ENCODE measurements at regions not wholly inside any gene's neighbourhood (a gene's known extent, or its start where the extent isn't known, plus 50 kb on each side); places are given as distances from the start of the nearest gene placed in this dataset.

DNA sequence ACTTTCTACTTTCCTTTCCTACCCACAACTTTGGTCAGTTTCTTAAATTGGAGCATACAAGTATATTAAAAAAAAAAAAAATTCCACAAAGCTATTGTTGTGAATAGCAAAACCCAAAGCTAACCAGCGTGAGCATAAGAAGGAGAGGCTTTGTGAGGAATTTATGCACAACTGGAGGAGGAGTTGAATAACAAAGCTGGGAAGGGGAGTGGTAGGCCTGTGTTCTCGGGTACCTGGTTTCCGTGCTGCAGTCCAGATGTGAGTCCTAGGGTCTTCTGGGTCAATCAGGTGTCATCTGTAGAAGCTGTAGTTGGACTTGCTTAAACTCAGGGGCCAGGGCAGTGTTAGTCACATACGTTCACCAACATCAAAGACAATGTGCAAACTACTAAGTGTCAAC is 422.5 kb upstream of the SGCG start:
- no peaks in the 10 kb centered on the region for H4K20me1 ChIP-seq (ENCODE audit: insufficient read depth)
- H3K9me2 ChIP-seq: no peaks in the 10 kb centered on the region
- CTCF ChIA-PET: interaction anchor here (0.8 to 3.4 kb wide), 6 partner anchors 9 to 1120 kb away, joined by 3 to 14 read pairs (median 3); no protein-coding TSS in a partner anchor
- DNase-seq: no peak
- no peaks in the 10 kb centered on the region for H3K79me2 ChIP-seq (ENCODE audit: insufficient read depth)
- H3F3A ChIP-seq (replicated peaks; ENCODE audit: insufficient read depth): no peaks in the 10 kb centered on the region
- POLR2A ChIA-PET: no interaction called here
- H3K4me2 ChIP-seq: no peak overlapping the region
- WGBS (ENCODE audit: low lambda C conversion rate): 8% methylated on average over 4 of the region's 4 CpGs
- no peaks in the 10 kb centered on the region; the same call in 1 of the 2 replicates for H3K27me3 ChIP-seq (ENCODE audit: insufficient read depth)
- no peak overlapping the region for H3K27ac ChIP-seq (ENCODE audit: low read depth in 2 of 2, low read length in 1 of 2)
- H2AFZ ChIP-seq (ENCODE audit: low read depth): no peak overlapping the region
- no peaks in the 10 kb centered on the region for H3K4me1 ChIP-seq (ENCODE audit: control insufficient read depth in 1 of 2, insufficient read depth in 2 of 2, low read depth in 1 of 2, low read length in 1 of 2)
- no peaks in the 10 kb centered on the region for H3K36me3 ChIP-seq (replicated peaks in 1 of 2; ENCODE audit: control insufficient read depth in 1 of 2, insufficient read depth in 2 of 2, low read length in 1 of 2)
- TF ChIP-seq RXRA (IDR thresholded peaks at IDR 0.05; ENCODE audit: borderline replicate concordance, low read depth): no peak
- TF ChIP-seq MXI1 (IDR thresholded peaks at IDR 0.05; ENCODE audit: low read depth, low read length): no peak
- TF ChIP-seq MEF2A (IDR thresholded peaks at IDR 0.05; ENCODE audit: borderline replicate concordance, low read depth): no peak
- no peak for TF ChIP-seq TCF12 (IDR thresholded peaks at IDR 0.05)
- TF ChIP-seq, protein P1, sequence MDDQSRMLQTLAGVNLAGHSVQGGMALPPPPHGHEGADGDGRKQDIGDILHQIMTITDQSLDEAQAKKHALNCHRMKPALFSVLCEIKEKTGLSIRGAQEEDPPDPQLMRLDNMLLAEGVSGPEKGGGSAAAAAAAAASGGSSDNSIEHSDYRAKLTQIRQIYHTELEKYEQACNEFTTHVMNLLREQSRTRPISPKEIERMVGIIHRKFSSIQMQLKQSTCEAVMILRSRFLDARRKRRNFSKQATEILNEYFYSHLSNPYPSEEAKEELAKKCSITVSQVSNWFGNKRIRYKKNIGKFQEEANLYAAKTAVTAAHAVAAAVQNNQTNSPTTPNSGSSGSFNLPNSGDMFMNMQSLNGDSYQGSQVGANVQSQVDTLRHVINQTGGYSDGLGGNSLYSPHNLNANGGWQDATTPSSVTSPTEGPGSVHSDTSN (IDR thresholded peaks at IDR 0.05): no peak
- TF ChIP-seq FOXJ3 (CRISPR knock-in tag; IDR thresholded peaks at IDR 0.05): no peak
- no peak for TF ChIP-seq RCOR1 (IDR thresholded peaks at IDR 0.05; ENCODE audit: low read length)
- TF ChIP-seq CHD2 (IDR thresholded peaks at IDR 0.05; ENCODE audit: low read length, partially characterized antibody): no peak
- TF ChIP-seq FOSL2 (IDR thresholded peaks at IDR 0.05; ENCODE audit: borderline replicate concordance, low read depth): no peak
- no peak for TF ChIP-seq EP300 (IDR thresholded peaks at IDR 0.05; ENCODE audit: borderline replicate concordance in 1 of 2, low read depth in 1 of 2, low read length in 1 of 2)
- no peak for TF ChIP-seq MAX (IDR thresholded peaks at IDR 0.05; ENCODE audit: low read depth)
- no peak for TF ChIP-seq RAD21 (IDR thresholded peaks at IDR 0.05; ENCODE audit: low read length)
- TF ChIP-seq ELF1 (IDR thresholded peaks at IDR 0.05): no peak
- no peak overlapping the region for H3K9ac ChIP-seq
- no peaks in the 10 kb centered on the region for H3K9me3 ChIP-seq
- H3K4me3 ChIP-seq (ENCODE audit: low read depth in 2 of 2, low read length in 1 of 2): no peak overlapping the region

GRCh38 chr13:22761709-22762108 is 419.1 kb upstream of the SGCG start:
- H3K27ac ChIP-seq (ENCODE audit: low read depth in 2 of 2, low read length in 1 of 2): no peak overlapping the region
- 32% methylated on average over 5 of the region's 5 CpGs for WGBS (ENCODE audit: low lambda C conversion rate)
- no peak overlapping the region for H3K9ac ChIP-seq
- no peaks in the 10 kb centered on the region for H3K9me2 ChIP-seq
- CTCF ChIA-PET: no interaction called here
- no peak overlapping the region for H2AFZ ChIP-seq (ENCODE audit: low read depth)
- no peaks in the 10 kb centered on the region for H3K79me2 ChIP-seq (ENCODE audit: insufficient read depth)
- POLR2A ChIA-PET: no interaction called here
- H3F3A ChIP-seq (replicated peaks; ENCODE audit: insufficient read depth): no peaks in the 10 kb centered on the region
- no peak overlapping the region for H3K4me2 ChIP-seq
- H3K27me3 ChIP-seq (ENCODE audit: insufficient read depth): no peaks in the 10 kb centered on the region; the same call in 1 of the 2 replicates
- no peaks in the 10 kb centered on the region for H3K36me3 ChIP-seq (replicated peaks in 1 of 2; ENCODE audit: control insufficient read depth in 1 of 2, insufficient read depth in 2 of 2, low read length in 1 of 2)
- DNase-seq: no peak
- H3K4me3 ChIP-seq (ENCODE audit: low read depth in 2 of 2, low read length in 1 of 2): no peak overlapping the region
- H3K4me1 ChIP-seq (ENCODE audit: control insufficient read depth in 1 of 2, insufficient read depth in 2 of 2, low read depth in 1 of 2, low read length in 1 of 2): no peaks in the 10 kb centered on the region
- H4K20me1 ChIP-seq (ENCODE audit: insufficient read depth): no peaks in the 10 kb centered on the region
- TF ChIP-seq CHD2 (IDR thresholded peaks at IDR 0.05; ENCODE audit: low read length, partially characterized antibody) (no peak), MAX (IDR thresholded peaks at IDR 0.05; ENCODE audit: low read depth) (no peak), JUND (IDR thresholded peaks at IDR 0.05) (no peak), GABPA (IDR thresholded peaks at IDR 0.05; ENCODE audit: low read depth) (no peak), GATA2 (CRISPR knock-in tag; IDR thresholded peaks at IDR 0.05) (no peak), TAF1 (IDR thresholded peaks at IDR 0.05; ENCODE audit: borderline replicate concordance, low read depth, low read length) (no peak)
- no peaks in the 10 kb centered on the region for H3K9me3 ChIP-seq

Measured in SK-N-SH (cell line).